DMS 273 treated with DMSO at 0.1 percent for 48 hours (cell line): ENCODE measurements at regions not wholly inside any gene's neighbourhood (a gene's known extent, or its start where the extent isn't known, plus 50 kb on each side); places are given as distances from the start of the nearest gene placed in this dataset.
A peak's percentile ranks its signal among the peaks of the same experiment; 100 is the strongest.

ENCODE experiments used
- DNase-seq: peaks from one replicate; lab custom pipeline; 2025; lab: John Stamatoyannopoulos, UW

DNA sequence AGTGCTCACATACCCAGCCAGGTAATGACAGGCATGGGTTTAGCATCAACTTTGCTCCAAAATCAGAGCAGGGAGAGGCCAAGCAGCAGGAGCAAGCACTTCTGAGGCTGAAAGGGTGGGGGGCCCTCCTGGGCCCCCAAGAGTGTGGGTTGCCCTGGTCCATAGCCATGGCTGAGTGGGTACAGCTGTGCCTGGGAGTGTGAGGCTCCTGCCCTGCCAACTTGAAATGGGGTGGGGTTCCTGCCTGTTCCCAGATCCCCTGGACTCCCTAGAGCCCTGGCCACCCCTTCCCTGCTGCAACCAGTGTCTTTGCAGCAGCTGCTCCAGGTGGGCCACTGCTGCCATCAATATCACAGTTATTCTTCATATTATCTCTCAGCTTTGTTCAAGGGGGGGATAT is 1224.2 kb upstream of the GJE1 start:
- no peak for DNase-seq

DNA sequence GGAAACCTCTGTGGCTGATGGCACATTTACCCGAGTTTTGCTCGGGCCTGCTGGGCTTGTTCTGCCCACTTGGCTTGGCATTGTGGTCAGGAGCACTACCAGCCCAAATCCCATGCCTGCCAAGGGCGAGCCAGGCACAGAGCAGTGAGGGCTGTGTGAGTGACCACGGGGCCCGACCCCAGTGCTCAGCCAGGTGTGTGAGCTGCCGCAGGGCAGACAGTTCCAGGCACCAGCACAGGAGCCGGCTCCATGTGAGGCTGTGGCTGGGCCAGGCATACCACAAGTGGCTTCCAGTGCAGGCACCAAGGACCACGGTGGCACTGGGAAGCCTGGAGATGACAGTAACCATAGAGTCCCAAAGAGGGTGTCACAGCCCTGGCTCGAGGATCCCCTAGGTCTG is 1225.5 kb upstream of the GJE1 start:
- no peak for DNase-seq

DNA sequence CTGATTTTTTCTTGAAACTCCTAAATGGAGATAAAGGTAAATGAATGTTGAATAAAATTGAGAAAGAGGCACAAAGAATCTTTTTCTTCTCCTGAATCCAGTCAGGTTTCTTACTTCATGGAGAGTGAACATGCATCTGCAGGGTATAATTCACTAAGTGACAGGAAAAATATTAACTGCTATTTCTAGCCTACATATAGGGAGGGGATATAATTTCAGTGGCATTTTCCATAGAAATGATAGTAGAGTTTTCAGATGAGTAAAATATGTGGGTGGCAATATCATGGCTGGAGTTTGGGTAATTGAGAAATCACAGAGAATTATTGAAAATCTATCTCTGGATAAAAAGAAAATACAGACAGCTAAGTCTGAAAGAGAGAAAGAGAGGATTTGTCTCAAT is 1227.0 kb upstream of the GJE1 start:
- no peak for DNase-seq

DNA sequence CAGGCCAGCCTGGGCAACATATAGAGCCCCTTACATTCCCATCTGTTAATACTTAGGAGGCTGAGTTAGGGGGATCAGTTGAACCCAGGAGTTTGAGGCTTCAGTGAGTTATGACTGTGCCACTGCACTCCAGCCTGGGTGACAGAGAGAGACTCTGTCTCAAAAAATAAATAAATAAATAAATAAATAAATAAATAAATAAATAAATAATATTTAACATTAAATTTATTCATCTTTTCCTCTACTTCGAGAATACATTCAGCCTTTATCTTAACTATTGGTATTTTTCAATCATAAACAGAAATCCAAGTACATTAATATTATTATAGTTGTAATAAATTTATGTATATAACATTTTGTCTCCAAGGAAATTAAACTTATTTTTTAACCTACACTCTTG is 1227.7 kb upstream of the GJE1 start:
- DNase-seq, result no peak

DNA sequence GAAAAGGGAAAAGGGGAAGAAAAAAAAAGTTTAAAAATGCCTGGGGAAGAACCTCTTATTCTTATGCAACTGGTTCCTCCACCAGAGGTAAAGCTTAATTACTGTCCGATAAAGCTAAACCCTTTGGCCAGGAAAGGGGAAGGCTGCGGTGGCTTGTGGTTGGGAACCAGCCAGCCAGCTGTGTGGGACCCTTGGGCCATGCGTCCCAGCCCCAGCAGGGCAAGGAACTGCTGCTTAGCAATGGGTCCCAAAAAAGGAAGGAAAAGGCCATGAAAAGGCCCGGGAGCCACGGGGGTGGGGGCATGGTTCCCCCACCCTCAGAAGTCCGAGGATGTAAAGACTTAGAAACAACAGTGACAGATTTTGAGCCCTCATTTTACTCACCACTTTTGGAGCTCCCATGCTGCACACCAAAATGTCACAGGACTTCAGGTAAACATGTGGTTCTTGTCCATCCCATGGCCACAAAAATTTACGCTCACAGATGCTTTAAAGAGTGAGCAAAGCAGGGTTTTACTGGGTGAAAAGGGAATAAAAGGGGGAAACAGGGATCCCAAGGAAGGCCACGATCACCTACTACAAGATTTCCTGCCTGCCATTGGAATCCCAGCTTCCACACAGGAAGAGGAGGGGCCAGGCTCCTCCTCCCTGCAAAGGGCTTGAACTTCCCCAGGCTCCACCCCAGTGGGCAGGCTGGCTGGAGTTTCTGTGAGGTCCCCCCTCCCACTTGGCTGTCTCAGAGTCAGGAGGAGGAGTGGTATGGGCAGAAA is 1234.7 kb upstream of the GJE1 start:
- DNase-seq, result peak; percentile 12

DNA sequence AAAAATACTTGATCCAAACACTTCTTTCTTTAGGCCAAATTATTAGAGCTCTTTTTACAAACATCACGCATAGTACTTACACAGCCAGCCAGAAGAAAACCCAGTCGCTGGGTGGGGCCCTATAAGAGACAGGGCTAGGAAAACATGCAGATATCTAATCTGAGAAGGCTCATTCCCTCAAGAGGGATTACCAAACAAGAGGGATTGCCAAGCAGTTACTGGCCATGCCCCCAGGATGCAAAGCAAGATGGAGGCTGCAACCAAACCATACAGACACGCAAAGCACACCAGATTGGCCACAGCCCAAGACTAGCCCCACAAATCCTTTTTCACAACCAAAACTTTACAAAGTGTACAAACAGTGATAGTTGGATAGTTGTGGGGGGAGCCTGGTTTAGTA is 1235.4 kb upstream of the GJE1 start:
- peak; percentile 7 for DNase-seq

DNA sequence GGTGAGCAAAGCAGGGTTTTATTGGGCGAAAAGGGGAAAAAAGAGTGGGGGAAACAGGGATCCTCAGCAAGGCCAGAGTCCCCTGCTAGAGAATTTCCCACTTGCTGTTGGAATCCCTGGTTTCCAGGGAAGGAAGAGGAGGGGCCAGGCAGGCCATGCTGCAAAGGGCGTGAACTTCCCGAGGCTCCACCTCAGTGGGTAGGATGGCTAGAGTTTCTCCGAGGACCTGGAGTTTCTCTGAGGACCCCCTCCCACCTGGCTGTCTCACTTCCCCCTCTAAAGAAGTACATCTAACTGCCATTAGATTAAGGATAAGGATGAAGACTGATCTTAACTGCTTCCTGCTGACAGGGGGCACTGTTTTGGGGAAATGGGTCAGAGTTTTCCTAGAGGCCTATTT is 1239.3 kb upstream of the GJE1 start:
- DNase-seq, result no peak

DNA sequence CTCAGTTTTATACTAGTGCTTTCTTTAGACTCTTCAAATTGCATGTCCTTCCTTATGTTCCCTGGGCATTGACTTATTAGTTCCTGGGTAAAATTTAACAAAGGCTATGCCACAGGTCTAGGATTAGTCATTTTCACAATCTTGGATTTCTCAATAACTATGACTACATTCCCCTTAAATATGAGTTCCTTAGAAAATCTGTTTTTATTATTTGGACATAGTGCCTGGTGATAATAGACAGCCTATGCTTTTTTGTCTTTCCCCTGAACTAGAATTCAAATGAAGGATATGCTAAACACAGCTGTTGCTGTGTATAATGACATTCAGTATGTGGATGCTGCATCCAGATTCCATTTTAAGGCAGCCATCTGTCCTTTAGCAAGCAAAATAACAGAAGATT is 1252.8 kb upstream of the GJE1 start:
- peak; percentile 50 for DNase-seq

DNA sequence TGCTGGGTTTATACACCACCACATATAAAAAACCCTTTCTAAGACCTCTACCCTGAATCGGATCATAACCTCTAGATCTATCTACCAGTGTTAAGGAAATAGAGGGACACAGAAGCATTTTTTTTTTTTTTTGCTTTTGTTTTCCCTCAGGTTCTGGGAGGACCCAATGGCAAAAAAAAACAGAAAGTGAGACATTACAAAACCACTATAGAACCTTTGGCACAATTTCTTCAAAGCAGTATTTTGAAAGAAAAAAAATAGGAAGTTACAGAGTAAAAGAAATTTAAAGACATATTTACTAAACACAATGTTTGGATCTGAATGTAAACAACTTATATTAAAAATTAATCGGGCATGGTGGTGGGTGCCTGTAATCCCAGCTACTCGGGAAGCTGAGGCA is 1258.7 kb upstream of the GJE1 start:
- no peak for DNase-seq

DNA sequence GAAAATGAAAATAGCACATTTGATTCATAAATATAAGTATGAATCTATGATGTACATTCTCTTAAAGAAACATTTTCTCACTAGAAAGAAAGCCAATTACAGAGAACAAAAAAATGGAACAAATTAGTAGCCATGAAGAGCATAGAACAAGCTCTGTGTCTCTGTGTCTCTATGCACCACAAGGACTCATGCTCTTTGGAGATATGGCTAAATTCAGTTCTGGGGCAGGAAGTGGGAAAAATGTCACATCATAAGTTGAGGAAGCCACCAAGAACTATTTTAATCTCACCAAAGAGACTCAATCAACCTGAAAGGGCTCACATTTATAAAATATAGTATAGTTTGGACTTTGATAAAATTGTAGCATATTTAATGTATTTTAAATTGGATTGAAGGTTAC is 1259.8 kb upstream of the GJE1 start:
- DNase-seq, result no peak

DNA sequence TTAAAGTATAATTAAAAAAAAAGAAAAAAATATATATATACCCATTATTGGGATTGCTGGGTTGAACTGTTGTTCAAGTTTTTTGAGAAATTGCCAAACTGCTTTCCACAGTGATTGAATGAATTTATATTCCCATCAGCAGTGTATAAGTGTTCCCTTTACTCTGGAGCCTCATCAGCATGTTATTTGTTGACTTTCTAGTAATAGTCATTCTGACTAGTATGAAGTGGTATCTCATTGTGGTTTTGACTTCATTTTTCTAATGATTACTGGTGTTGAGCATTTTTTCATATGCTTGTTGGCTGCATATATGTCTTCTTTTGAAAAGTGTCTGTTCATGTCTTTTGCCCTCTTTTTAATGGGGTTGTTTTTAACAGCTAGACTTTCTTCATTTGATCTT is 1260.8 kb upstream of the GJE1 start:
- DNase-seq, result no peak

DNA sequence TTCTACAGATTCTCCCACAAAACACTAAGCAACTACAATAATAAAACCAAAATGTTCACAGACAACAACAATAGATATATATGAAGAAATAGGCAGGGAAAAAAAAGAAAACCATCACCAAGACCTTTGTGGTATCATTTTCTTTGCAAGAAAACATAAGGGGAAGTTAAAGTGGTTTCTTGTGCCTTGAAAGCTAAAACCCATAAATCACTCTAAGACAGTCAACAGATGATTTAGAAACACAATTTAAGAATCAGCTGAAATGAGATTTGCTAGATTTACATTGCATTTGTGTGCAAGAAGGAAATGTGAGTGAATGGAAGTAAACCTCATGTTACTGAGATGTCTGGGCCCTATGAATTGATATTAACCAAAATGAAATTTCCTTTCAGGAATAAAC is 1265.4 kb upstream of the GJE1 start:
- no peak for DNase-seq

DNA sequence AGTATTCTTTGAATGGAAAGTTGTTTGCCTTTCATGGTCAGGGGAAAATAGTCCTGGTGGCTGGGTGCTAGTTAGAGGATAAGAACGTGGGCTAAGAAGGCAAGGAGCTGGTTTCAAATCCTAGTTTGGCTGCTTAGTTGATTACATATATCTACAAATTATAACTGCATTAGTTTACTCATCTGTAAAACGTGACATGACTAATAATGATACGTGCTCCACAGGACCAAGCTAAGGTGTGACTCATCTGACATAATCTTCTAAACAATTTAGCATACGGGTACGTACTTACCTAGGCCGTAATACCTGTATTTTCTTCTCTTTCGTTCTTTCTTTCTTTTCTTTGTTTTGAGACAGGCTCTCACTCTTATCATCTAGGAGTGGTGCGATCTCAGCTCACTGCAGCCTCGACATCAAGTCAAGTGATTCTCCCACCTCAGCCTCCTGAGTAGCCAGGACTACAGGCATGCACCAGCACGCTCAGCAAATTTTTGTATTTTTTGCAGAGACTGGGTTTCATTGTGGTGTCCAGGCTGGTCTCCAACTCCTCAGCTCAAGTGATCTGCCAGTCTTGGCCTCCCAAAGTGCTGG is 1274.2 kb upstream of the GJE1 start:
- DNase-seq, result no peak

DNA sequence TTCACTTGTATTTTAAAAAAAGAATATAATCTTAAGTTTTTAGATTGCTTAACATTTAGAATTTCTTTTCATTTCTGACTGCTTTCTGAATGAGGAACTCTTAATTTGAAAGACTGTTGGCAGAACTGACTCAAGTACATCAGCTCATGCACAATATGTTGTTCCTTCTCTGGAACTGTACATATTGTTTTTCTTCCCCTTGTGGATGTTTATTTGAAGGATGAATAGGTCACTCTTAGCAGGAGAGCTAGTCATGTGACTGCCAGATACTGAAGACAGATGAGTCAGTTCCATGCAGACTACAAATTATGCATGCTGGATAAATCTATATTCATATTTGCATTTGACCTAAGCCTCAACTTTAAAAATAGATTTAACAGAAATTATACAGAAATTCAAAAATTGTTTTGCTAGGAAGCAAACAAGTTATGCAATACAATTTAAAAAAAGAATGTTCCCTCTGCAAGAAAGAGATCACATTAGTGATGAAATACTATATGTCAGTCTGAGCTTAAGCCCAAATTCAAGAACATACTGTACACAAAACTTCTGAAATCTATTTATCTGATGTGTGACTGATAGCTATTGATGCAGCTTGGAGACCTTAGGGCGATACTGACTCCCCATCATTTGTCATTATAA is 1274.9 kb upstream of the GJE1 start:
- DNase-seq, result no peak

DNA sequence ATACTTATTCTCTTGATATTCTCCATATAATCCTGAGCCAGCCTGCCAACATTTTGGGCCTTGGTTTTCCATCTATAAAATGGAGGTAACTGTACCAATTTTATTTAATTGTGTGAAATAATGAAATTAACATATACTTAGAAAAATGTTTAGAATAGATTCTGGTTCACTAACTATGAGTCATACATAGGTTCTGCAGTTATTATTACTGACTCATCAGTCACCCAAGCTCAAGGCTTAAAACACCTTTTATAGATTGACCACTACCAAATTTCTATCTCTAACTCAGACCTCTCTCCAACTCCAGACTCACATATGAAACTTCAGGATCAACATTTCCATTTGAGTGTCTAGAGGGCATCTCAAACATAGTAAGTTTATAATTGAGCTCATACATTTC is 1277.2 kb upstream of the GJE1 start:
- DNase-seq, result no peak

DNA sequence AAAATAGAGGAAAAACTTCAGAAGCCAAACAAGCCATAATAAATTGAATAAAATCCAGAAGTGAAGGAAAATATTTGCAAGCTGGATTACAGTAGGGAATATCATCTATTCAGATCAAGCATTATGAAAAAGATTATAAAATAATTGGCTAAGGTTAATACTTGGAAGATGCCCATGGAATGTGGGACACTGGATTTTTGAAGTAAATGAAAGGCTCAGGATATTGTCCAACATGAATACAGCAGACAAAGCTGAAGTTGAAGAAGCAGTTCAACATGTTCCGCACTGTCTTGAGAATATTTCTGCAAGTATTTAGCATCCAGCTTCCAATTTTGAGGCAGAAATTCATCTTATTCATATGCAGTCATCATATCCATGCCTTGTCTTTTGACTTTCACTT is 1278.4 kb upstream of the GJE1 start:
- DNase-seq, result no peak

DNA sequence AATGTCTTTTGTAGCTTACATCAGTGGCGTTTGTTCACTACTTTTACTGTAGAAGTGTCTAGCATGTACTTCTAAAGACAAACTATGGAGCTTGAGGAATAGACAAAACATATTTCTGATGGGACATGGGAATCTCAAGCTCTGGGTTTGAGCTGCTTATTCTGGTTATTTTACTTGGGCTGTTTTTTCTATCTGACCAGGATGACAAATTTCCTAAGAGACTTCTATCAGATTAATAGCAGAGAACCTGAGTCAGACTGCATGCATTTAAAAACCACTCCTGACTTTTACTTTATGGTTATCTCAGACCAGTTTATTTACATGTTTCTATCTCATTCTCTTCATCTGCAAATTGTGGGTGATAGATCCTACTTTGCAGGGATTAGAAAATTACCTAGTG is 1282.3 kb upstream of the GJE1 start:
- DNase-seq, result no peak

DNA sequence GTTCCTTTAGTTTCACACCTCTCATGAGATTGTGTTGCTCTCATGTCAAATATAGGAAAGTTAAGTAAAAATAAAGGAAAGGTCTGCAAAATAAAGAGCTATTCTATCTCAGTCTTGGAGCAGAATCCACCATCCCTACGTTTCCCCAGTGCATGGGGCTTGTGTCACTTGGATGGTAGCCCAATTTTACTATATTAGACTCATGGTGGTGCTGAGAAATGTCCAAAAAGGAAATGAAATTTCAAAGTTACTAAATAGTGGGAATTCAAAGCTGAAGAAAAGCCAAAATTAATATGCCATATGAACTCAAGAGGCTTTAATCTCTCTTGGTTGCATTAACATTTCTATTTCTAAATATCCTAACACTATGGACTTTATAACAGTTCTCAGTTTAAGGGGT is 1283.3 kb upstream of the GJE1 start:
- DNase-seq, result no peak

DNA sequence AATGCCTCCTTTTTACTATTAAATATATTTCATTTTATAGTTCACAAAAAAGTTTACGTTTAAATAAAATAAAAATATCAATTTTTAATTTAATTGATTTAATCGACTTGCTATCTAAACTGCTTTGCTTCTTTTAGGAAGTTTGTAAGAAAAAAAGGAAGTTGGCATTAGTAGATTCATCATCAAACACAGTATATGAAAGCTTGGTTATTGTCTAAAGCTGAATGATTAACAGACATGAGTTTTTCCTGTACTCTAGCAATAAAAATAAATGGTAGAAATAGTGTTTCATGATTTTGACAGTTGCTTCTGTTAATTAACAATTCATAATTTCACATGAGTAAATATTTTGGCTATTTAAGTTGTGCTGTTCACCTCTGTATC is 1285.5 kb upstream of the GJE1 start:
- no peak for DNase-seq

DNA sequence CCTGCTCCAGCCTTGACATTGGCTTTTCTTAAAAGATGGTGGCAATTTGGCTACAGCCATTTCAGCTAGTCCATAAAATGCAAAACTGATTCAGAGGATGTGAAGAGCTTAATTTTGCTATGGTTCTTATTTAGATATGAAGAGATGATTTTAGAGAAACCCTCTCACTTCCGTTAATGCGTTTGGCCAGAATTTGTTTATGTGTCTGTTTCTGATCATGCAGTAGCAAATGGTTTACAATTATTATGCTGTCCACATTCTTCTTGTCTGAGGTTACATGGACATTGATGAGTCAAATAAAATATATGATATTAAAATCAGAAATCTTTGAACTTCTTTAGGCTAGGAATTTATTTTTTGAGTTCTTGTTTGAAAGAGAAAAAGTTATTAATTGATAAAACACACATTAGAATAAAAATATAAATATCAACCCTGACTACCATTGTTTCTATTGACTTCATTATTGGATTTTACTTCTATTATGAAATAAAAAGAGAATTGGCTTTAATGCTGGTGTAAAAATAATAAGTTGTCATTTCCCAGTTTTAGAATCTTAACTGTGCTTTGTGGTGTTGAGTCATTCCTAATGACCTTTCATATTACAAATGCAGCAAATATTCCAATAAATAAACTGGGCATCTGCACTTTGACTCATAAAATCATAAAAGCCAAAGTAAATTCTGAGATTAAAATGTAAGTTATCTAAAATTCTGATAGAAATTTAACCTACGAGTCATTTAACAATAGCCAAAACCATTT is 1286.0 kb upstream of the GJE1 start:
- no peak for DNase-seq

DNA sequence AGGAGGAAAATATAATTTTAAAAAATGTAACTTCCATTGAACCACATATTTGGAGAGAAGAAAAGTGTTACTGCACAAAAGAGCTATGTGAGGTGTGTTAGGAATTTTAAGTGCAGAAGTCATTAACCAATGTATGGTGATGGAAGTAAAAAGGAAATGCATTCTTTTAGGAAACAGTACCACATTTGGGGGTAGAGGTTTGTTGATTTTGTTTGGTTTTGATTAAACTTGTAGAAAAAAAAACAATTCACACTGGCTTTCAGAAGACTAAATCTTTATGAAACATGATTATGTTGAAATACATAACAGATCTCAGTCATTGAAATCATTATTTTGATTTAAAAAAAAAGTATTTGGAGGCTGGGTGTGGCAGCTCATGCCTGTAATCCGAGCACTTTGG is 1287.0 kb upstream of the GJE1 start:
- DNase-seq, result no peak

DNA sequence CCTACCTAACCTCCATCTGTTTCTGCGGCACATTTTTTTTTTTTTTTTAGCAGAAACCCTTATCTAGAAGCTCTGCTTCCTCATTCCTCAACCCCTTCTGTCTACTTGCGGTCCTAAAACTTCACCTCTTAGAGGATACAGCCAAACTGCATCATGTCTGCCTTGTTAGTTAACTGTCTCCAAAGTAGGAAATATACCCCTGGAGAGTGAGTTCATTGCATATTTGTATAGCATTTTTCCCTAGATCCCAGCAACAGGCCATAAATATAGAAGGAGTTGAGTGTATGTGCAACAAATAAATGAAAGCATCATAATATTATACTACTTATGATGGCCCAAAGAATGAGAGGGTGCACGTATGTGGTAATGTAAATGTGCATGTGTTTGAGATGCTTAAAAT is 1288.6 kb upstream of the GJE1 start:
- no peak for DNase-seq

DNA sequence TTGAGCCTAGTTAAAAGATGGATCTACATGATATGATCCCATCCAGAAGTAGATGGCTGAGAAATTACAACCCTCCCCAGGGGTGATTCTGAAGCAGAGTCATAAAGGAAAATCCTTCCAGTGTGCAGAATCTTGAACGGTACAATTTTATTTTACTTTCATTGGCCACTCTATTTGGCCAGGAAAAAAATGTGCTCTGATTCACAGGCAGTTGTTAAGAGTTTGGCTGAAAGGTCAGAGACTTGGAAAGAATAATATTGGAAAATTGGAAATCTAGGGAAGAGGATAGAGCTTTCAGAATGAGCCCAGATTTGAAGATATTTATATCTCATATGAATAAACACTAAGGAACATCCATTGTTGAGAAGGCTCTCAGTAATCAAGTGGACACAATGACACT is 1299.3 kb upstream of the GJE1 start:
- no peak for DNase-seq
